NOMO-1 treated with DMSO at 0.1 percent for 48 hours (cell line): ENCODE measurements at regions not wholly inside any gene's neighbourhood (a gene's known extent, or its start where the extent isn't known, plus 50 kb on each side); places are given as distances from the start of the nearest gene placed in this dataset.
"Not testable (repeated sequence)": the region's sequence is repeated elsewhere in the genome, so short reads cannot be mapped to it uniquely, and the experiment has no call there.

Experiments used
- DNase-seq: peaks from one replicate; lab custom pipeline; 2025; ENCODE audit not compliant: unreplicated experiment; lab: John Stamatoyannopoulos, UW

GRCh38 chr4:164621886-164622521 is 131.9 kb upstream of the SMIM31 start:
- no peak for DNase-seq

DNA sequence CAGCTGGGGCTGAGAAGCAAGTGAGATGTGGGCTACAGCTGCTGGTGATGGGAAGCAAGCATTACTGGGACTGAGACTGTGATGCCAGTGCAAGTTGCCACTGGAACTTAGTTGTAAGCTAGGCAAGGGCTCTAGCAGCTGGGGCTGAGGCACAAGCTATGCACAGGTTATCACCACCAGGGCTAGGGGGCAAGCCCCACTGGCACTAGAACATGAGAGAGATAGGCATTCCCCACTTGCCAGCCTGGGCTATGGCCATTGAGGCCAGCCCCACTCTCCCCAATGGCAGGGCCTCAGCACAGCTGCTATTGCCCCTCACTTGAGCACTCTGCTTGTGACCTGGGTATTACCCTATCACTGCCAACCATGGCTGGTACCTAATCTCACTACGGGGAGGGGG is 130.8 kb upstream of the SMIM31 start:
- no peak for DNase-seq

GRCh38 chr4:164639001-164639400 is 114.9 kb upstream of the SMIM31 start:
- DNase-seq, result no peak

DNA sequence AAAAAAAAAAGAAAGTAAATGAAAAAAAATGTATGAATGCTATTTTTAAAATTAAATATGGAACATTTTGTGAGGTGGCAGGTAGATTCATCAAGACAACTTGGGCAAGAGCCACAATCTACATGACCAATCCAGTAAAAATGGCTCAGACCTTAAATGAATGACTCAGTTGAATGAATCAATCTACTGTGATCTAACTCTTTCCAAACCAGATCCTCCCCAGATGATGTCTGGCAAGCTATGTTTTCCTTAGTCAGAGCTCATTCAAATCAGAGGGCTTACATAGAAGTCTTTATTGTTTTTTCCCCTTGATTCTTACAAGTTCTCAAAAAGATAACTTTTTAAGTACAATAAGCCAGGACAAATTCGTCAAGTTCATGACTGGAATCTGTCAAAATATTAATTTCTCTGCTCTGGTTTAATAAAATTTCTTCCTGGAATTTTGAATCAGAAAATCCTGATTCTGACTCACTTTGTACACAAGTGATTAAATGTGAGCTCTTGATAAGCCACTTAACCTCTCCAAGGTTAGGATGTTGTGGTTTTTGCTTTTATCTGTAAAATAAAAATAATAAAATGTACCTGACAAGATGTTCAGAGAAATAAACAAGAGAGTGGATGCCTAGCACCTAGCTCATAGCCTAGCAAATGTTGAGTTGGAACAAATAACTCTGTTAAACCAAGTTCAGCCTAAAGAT is 105.6 kb upstream of the SMIM31 start:
- no peak for DNase-seq

GRCh38 chr4:164648849-164649212 is 105.1 kb upstream of the SMIM31 start:
- DNase-seq, result no peak

DNA sequence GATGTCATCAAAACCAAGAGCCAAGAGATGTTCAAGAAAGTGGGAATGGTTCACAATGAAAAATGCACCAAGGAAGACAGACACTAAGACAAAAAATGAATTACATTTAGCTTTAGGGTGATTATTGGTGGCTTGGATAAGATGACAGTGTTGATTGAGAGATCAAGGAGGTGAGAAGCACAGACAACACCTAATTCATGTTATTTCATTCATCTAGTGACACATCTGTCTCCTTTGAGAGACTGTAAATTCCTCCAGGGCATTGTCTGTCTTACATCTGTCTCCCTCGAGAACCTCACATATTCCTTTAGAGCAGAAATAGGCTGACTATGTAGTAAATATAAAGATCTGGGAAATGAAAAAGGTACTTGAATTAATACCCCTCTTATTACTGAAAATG is 94.2 kb upstream of the SMIM31 start:
- no peak for DNase-seq

DNA sequence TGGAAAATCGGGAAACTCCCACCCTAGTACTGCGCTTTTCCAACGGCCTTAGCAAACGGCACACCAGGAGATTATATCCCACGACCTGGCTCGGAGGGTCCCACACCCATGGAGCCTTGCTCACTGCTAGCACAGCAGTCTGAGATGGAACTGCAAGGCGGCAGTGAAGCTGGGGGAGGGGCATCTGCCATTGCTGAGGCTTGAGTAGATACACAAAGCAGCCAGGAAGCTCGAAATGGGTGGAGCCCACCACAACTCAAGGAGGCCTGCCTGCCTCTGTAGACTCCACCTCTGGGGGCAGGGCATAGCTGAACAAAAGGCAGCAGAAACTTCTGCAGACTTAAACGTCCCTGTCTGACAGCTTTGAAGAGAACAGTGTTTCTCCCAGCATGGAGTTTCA is 77.8 kb upstream of the SMIM31 start:
- not testable (repeated sequence) for DNase-seq

DNA sequence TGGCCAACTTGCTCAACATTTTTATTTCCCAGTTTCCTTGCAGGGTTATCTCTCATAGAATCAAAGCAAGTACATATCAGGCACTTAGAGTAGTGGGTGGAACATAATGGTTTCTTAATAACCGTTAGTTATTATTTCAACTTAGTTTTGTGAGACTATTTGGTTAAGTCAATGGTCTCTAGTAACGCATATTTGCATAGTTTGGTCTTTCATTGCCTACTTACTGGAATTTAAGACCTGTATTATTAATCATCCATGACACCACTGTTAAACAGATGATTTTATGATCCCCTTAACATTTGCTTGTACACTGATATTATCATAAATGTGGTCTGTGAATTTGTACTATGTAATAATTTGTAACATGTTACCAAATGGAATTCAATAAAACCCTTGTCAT is 70.9 kb upstream of the SMIM31 start:
- DNase-seq, result no peak

GRCh38 chr4:164695650-164696049 is 58.3 kb upstream of the SMIM31 start:
- no peak for DNase-seq

- DNase-seq, result no peak
These were observed 53.5 kb upstream of the SMIM31 start for GRCh38 chr4:164700471-164700870.

DNA sequence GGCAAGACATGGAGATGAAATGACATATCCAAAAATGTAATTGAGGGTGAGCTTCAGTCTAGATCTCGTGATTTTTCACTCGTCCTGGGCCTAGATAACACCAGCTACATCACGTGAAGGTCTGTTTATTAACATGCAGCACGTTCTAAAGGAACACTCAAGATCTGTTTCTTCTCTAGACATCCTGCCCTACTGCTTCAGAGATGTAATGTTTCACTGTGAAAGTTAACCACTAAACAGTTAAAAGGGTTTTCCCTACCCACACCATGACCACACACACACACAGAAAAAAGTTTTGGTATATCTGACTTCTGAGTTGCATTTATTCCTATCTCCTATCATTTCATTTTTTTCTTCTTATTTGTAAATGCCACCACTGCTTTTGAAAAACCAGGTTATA is 52.3 kb upstream of the SMIM31 start:
- no peak for DNase-seq
